GM18867 (cell line): ENCODE measurements at regions not wholly inside any gene's neighbourhood (a gene's known extent, or its start where the extent isn't known, plus 50 kb on each side); places are given as distances from the start of the nearest gene placed in this dataset.
A peak's percentile ranks its signal among the peaks of the same experiment; 100 is the strongest.

Experiments used
- ATAC-seq: cut with Tn5 transposase; IDR thresholded peaks from one replicate; pipeline ENCODE4 v1.9.1; 2021; ENCODE audit warnings: mild to moderate bottlenecking, moderate library complexity; ENCODE audit not compliant: unreplicated experiment

- peak; percentile 39 for ATAC-seq
Measured at GRCh38 chr1:149841597-149842238, 57.6 kb upstream of the BOLA1 start.

- peak; percentile 59 for ATAC-seq
Measured at GRCh38 chr1:149842458-149843064, 56.8 kb upstream of the BOLA1 start.

GRCh38 chr1:149843431-149844041, 55.8 kb upstream of the BOLA1 start:
- no peak for ATAC-seq

- ATAC-seq: no peak
Measured at GRCh38 chr1:149844101-149844500, 55.3 kb upstream of the BOLA1 start.

- ATAC-seq: no peak
Measured at GRCh38 chr1:149844650-149845255, 54.6 kb upstream of the BOLA1 start.

- no peak for ATAC-seq
Measured at GRCh38 chr1:149845416-149845815, 54.0 kb upstream of the BOLA1 start.

GRCh38 chr1:149846042-149846441, 53.3 kb upstream of the BOLA1 start:
- no peak for ATAC-seq

- no peak for ATAC-seq
Measured at GRCh38 chr1:149846593-149847466, 52.5 kb upstream of the BOLA1 start.

GRCh38 chr1:149848340-149849110, 50.8 kb upstream of the BOLA1 start:
- no peak for ATAC-seq

- no peak for ATAC-seq
Measured at GRCh38 chr1:149849111-149849946, 50.0 kb upstream of the BOLA1 start.
